ENCODE measurements at regions not wholly inside any gene's neighbourhood (a gene's known extent, or its start where the extent isn't known, plus 50 kb on each side); places are given as distances from the start of the nearest gene placed in this dataset.

- Histone ChIP-seq H3K4me3 (ENCODE audit: low read depth in 1 of 2, low read length in 2 of 2) (no peak overlapping the region), H3K27me3 (ENCODE audit: low read depth, low read length) (no peaks in the 10 kb centered on the region), H3K4me1 (ENCODE audit: control insufficient read depth in 1 of 2, insufficient read depth in 2 of 2, low read length in 2 of 2) (no peaks in the 10 kb centered on the region), H3K36me3 (ENCODE audit: control insufficient read depth in 1 of 2, insufficient read depth in 2 of 2, low read length in 2 of 2) (no peaks in the 10 kb centered on the region), H3K27ac (ENCODE audit: low read length) (no peak overlapping the region), H3K9me3 (ENCODE audit: control insufficient read depth in 1 of 2, low read length in 2 of 2) (no peaks in the 10 kb centered on the region)
Observed at GRCh38 chr1:221903594-221903993, 161.7 kb upstream of the DUSP10 start.

- Histone ChIP-seq H3K36me3 (ENCODE audit: control insufficient read depth in 1 of 2, insufficient read depth in 2 of 2, low read length in 2 of 2) (no peaks in the 10 kb centered on the region), H3K9me3 (ENCODE audit: control insufficient read depth in 1 of 2, low read length in 2 of 2) (no peaks in the 10 kb centered on the region), H3K4me1 (ENCODE audit: control insufficient read depth in 1 of 2, insufficient read depth in 2 of 2, low read length in 2 of 2) (no peaks in the 10 kb centered on the region), H3K27ac (ENCODE audit: low read length) (no peak overlapping the region), H3K4me3 (ENCODE audit: low read depth in 1 of 2, low read length in 2 of 2) (no peak overlapping the region), H3K27me3 (ENCODE audit: low read depth, low read length) (no peaks in the 10 kb centered on the region)
Observed at GRCh38 chr1:221902961-221903360, 161.1 kb upstream of the DUSP10 start.

GRCh38 chr1:221900678-221901077 is 158.8 kb upstream of the DUSP10 start:
- Histone ChIP-seq H3K36me3 (ENCODE audit: control insufficient read depth in 1 of 2, insufficient read depth in 2 of 2, low read length in 2 of 2) (no peaks in the 10 kb centered on the region), H3K4me3 (ENCODE audit: low read depth in 1 of 2, low read length in 2 of 2) (no peak overlapping the region), H3K27me3 (ENCODE audit: low read depth, low read length) (no peaks in the 10 kb centered on the region), H3K9me3 (ENCODE audit: control insufficient read depth in 1 of 2, low read length in 2 of 2) (no peaks in the 10 kb centered on the region), H3K27ac (ENCODE audit: low read length) (no peak overlapping the region), H3K4me1 (ENCODE audit: control insufficient read depth in 1 of 2, insufficient read depth in 2 of 2, low read length in 2 of 2) (peaks cover 0 to 6% of the 10 kb centered on the region in 2 donors)

GRCh38 chr1:221897321-221897721 is 155.4 kb upstream of the DUSP10 start:
- H3K27me3 ChIP-seq (ENCODE audit: low read depth, low read length): no peaks in the 10 kb centered on the region
- peaks cover 0 to 6% of the 10 kb centered on the region in 2 donors for H3K4me1 ChIP-seq (ENCODE audit: control insufficient read depth in 1 of 2, insufficient read depth in 2 of 2, low read length in 2 of 2)
- no peak overlapping the region for H3K4me3 ChIP-seq (ENCODE audit: low read depth in 1 of 2, low read length in 2 of 2)
- H3K9me3 ChIP-seq (ENCODE audit: control insufficient read depth in 1 of 2, low read length in 2 of 2): no peaks in the 10 kb centered on the region
- H3K36me3 ChIP-seq (ENCODE audit: control insufficient read depth in 1 of 2, insufficient read depth in 2 of 2, low read length in 2 of 2): no peaks in the 10 kb centered on the region
- H3K27ac ChIP-seq (ENCODE audit: low read length): no peak overlapping the region

GRCh38 chr1:221892301-221892830 is 150.5 kb upstream of the DUSP10 start:
- Histone ChIP-seq H3K9me3 (ENCODE audit: control insufficient read depth in 1 of 2, low read length in 2 of 2) (no peaks in the 10 kb centered on the region), H3K4me1 (ENCODE audit: control insufficient read depth in 1 of 2, insufficient read depth in 2 of 2, low read length in 2 of 2) (peaks cover 0 to 4% of the 10 kb centered on the region in 2 donors), H3K27me3 (ENCODE audit: low read depth, low read length) (no peaks in the 10 kb centered on the region), H3K4me3 (ENCODE audit: low read depth in 1 of 2, low read length in 2 of 2) (no peak overlapping the region), H3K27ac (ENCODE audit: low read length) (no peak overlapping the region), H3K36me3 (ENCODE audit: control insufficient read depth in 1 of 2, insufficient read depth in 2 of 2, low read length in 2 of 2) (no peaks in the 10 kb centered on the region)

- H3K4me3 ChIP-seq (ENCODE audit: low read depth in 1 of 2, low read length in 2 of 2): no peak overlapping the region
- H3K36me3 ChIP-seq (ENCODE audit: control insufficient read depth in 1 of 2, insufficient read depth in 2 of 2, low read length in 2 of 2): no peaks in the 10 kb centered on the region
- H3K27ac ChIP-seq (ENCODE audit: low read length): no peak overlapping the region
- H3K9me3 ChIP-seq (ENCODE audit: control insufficient read depth in 1 of 2, low read length in 2 of 2): no peaks in the 10 kb centered on the region
- H3K4me1 ChIP-seq (ENCODE audit: control insufficient read depth in 1 of 2, insufficient read depth in 2 of 2, low read length in 2 of 2): no peaks in the 10 kb centered on the region
- no peaks in the 10 kb centered on the region for H3K27me3 ChIP-seq (ENCODE audit: low read depth, low read length)
Observed at GRCh38 chr1:221891708-221892107, 149.8 kb upstream of the DUSP10 start.

GRCh38 chr1:221888801-221889200 is 146.9 kb upstream of the DUSP10 start:
- H3K27me3 ChIP-seq (ENCODE audit: low read depth, low read length): no peaks in the 10 kb centered on the region
- H3K36me3 ChIP-seq (ENCODE audit: control insufficient read depth in 1 of 2, insufficient read depth in 2 of 2, low read length in 2 of 2): no peaks in the 10 kb centered on the region
- no peaks in the 10 kb centered on the region for H3K4me1 ChIP-seq (ENCODE audit: control insufficient read depth in 1 of 2, insufficient read depth in 2 of 2, low read length in 2 of 2)
- no peak overlapping the region for H3K27ac ChIP-seq (ENCODE audit: low read length)
- no peaks in the 10 kb centered on the region for H3K9me3 ChIP-seq (ENCODE audit: control insufficient read depth in 1 of 2, low read length in 2 of 2)
- H3K4me3 ChIP-seq (ENCODE audit: low read depth in 1 of 2, low read length in 2 of 2): no peak overlapping the region

GRCh38 chr1:221888218-221888617 is 146.3 kb upstream of the DUSP10 start:
- no peaks in the 10 kb centered on the region for H3K4me1 ChIP-seq (ENCODE audit: control insufficient read depth in 1 of 2, insufficient read depth in 2 of 2, low read length in 2 of 2)
- no peaks in the 10 kb centered on the region for H3K27me3 ChIP-seq (ENCODE audit: low read depth, low read length)
- no peak overlapping the region for H3K27ac ChIP-seq (ENCODE audit: low read length)
- H3K4me3 ChIP-seq (ENCODE audit: low read depth in 1 of 2, low read length in 2 of 2): no peak overlapping the region
- H3K36me3 ChIP-seq (ENCODE audit: control insufficient read depth in 1 of 2, insufficient read depth in 2 of 2, low read length in 2 of 2): no peaks in the 10 kb centered on the region
- no peaks in the 10 kb centered on the region for H3K9me3 ChIP-seq (ENCODE audit: control insufficient read depth in 1 of 2, low read length in 2 of 2)

GRCh38 chr1:221887758-221888157 is 145.9 kb upstream of the DUSP10 start:
- Histone ChIP-seq H3K36me3 (ENCODE audit: control insufficient read depth in 1 of 2, insufficient read depth in 2 of 2, low read length in 2 of 2) (no peaks in the 10 kb centered on the region), H3K4me1 (ENCODE audit: control insufficient read depth in 1 of 2, insufficient read depth in 2 of 2, low read length in 2 of 2) (no peaks in the 10 kb centered on the region), H3K27me3 (ENCODE audit: low read depth, low read length) (no peaks in the 10 kb centered on the region), H3K4me3 (ENCODE audit: low read depth in 1 of 2, low read length in 2 of 2) (no peak overlapping the region), H3K27ac (ENCODE audit: low read length) (no peak overlapping the region), H3K9me3 (ENCODE audit: control insufficient read depth in 1 of 2, low read length in 2 of 2) (no peaks in the 10 kb centered on the region)

- no peak overlapping the region for H3K27ac ChIP-seq (ENCODE audit: low read length)
Observed at GRCh38 chr1:221887415-221887746, 145.5 kb upstream of the DUSP10 start.

GRCh38 chr1:221886743-221887414 is 145.0 kb upstream of the DUSP10 start:
- Histone ChIP-seq H3K9me3 (ENCODE audit: control insufficient read depth in 1 of 2, low read length in 2 of 2) (no peaks in the 10 kb centered on the region), H3K27ac (ENCODE audit: low read length) (no peak overlapping the region), H3K27me3 (ENCODE audit: low read depth, low read length) (no peaks in the 10 kb centered on the region), H3K4me3 (ENCODE audit: low read depth in 1 of 2, low read length in 2 of 2) (no peak overlapping the region), H3K36me3 (ENCODE audit: control insufficient read depth in 1 of 2, insufficient read depth in 2 of 2, low read length in 2 of 2) (no peaks in the 10 kb centered on the region), H3K4me1 (ENCODE audit: control insufficient read depth in 1 of 2, insufficient read depth in 2 of 2, low read length in 2 of 2) (no peaks in the 10 kb centered on the region)

More at GRCh38 chr1:221887415-221887746, 145.5 kb upstream of the DUSP10 start:
- no peaks in the 10 kb centered on the region for H3K36me3 ChIP-seq (ENCODE audit: control insufficient read depth in 1 of 2, insufficient read depth in 2 of 2, low read length in 2 of 2)
- H3K4me1 ChIP-seq (ENCODE audit: control insufficient read depth in 1 of 2, insufficient read depth in 2 of 2, low read length in 2 of 2): no peaks in the 10 kb centered on the region
- no peak overlapping the region for H3K4me3 ChIP-seq (ENCODE audit: low read depth in 1 of 2, low read length in 2 of 2)
- no peaks in the 10 kb centered on the region for H3K9me3 ChIP-seq (ENCODE audit: control insufficient read depth in 1 of 2, low read length in 2 of 2)
- H3K27me3 ChIP-seq (ENCODE audit: low read depth, low read length): no peaks in the 10 kb centered on the region

- H3K36me3 ChIP-seq (ENCODE audit: control insufficient read depth in 1 of 2, insufficient read depth in 2 of 2, low read length in 2 of 2): no peaks in the 10 kb centered on the region
- H3K4me3 ChIP-seq (ENCODE audit: low read depth in 1 of 2, low read length in 2 of 2): no peak overlapping the region
- H3K9me3 ChIP-seq (ENCODE audit: control insufficient read depth in 1 of 2, low read length in 2 of 2): no peaks in the 10 kb centered on the region
- no peaks in the 10 kb centered on the region for H3K27me3 ChIP-seq (ENCODE audit: low read depth, low read length)
- no peaks in the 10 kb centered on the region for H3K4me1 ChIP-seq (ENCODE audit: control insufficient read depth in 1 of 2, insufficient read depth in 2 of 2, low read length in 2 of 2)
- no peak overlapping the region for H3K27ac ChIP-seq (ENCODE audit: low read length)
Observed at GRCh38 chr1:221886311-221886710, 144.4 kb upstream of the DUSP10 start.
